ENCODE measurements at regions not wholly inside any gene's neighbourhood (a gene's known extent, or its start where the extent isn't known, plus 50 kb on each side); places are given as distances from the start of the nearest gene placed in this dataset.

DNA sequence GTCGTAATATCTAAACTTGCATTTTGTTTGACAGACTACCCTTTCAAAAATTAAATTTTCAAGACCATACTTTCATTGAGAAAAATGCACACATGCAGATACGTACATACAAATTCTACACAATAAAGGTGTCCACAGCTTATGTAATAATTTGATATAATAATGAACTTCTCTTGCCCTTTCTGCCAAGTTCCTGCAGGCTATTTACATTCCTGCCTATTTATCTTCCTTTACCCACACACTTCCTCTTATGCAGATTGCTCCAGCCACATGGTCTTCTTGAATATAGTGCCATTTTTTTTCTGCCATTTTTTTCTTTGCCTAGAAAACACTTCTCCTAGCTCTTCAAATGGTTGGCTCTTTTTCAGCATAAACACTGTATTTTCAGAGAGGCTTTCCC is 826.9 kb upstream of the CDH8 start:
- H3K36me3 ChIP-seq = no peaks in the 10 kb centered on the region
- no peaks in the 10 kb centered on the region for H3K9me3 ChIP-seq
- H3K27me3 ChIP-seq = no peaks in the 10 kb centered on the region
- H3K4me1 ChIP-seq = no peaks in the 10 kb centered on the region
- intact Hi-C loops (cut with DNase I; ENCODE audit: low total_unique reads) = no loop called here
- H3K4me3 ChIP-seq = no peak overlapping the region
- H3K27ac ChIP-seq = no peak overlapping the region
- DNase-seq = no peak
- TF ChIP-seq, protein P1, sequence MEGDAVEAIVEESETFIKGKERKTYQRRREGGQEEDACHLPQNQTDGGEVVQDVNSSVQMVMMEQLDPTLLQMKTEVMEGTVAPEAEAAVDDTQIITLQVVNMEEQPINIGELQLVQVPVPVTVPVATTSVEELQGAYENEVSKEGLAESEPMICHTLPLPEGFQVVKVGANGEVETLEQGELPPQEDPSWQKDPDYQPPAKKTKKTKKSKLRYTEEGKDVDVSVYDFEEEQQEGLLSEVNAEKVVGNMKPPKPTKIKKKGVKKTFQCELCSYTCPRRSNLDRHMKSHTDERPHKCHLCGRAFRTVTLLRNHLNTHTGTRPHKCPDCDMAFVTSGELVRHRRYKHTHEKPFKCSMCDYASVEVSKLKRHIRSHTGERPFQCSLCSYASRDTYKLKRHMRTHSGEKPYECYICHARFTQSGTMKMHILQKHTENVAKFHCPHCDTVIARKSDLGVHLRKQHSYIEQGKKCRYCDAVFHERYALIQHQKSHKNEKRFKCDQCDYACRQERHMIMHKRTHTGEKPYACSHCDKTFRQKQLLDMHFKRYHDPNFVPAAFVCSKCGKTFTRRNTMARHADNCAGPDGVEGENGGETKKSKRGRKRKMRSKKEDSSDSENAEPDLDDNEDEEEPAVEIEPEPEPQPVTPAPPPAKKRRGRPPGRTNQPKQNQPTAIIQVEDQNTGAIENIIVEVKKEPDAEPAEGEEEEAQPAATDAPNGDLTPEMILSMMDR (IDR thresholded peaks at IDR 0.05) = no peak

GRCh38 chr16:62853887-62854286 is 817.6 kb upstream of the CDH8 start:
- no peaks in the 10 kb centered on the region for H3K36me3 ChIP-seq
- intact Hi-C loops (cut with DNase I; ENCODE audit: low total_unique reads) = no loop called here
- no peak for DNase-seq
- H3K27ac ChIP-seq = no peak overlapping the region
- TF ChIP-seq, protein P1 (IDR thresholded peaks at IDR 0.05) = no peak
- H3K27me3 ChIP-seq = no peaks in the 10 kb centered on the region
- H3K9me3 ChIP-seq = no peaks in the 10 kb centered on the region
- no peak overlapping the region for H3K4me3 ChIP-seq
- no peaks in the 10 kb centered on the region for H3K4me1 ChIP-seq

- Histone ChIP-seq H3K4me1 (no peaks in the 10 kb centered on the region), H3K27ac (no peak overlapping the region)
Observed at GRCh38 chr16:62846399-62847057, 810.3 kb upstream of the CDH8 start.

GRCh38 chr16:62832214-62832613 is 796.0 kb upstream of the CDH8 start:
- Histone ChIP-seq H3K9me3 (no peaks in the 10 kb centered on the region), H3K36me3 (no peaks in the 10 kb centered on the region), H3K27me3 (no peaks in the 10 kb centered on the region), H3K27ac (no peak overlapping the region), H3K4me1 (no peaks in the 10 kb centered on the region), H3K4me3 (no peak overlapping the region)
- TF ChIP-seq, protein P1 (IDR thresholded peaks at IDR 0.05) = no peak
- DNase-seq = no peak
- intact Hi-C loops (cut with DNase I; ENCODE audit: low total_unique reads) = no loop called here

More at GRCh38 chr16:62846399-62847057, 810.3 kb upstream of the CDH8 start:
- H3K4me3 ChIP-seq = no peak overlapping the region
- H3K27me3 ChIP-seq = no peaks in the 10 kb centered on the region
- TF ChIP-seq, protein P1 (IDR thresholded peaks at IDR 0.05) = no peak
- no peak for DNase-seq
- intact Hi-C loops (cut with DNase I; ENCODE audit: low total_unique reads) = no loop called here
- no peaks in the 10 kb centered on the region for H3K9me3 ChIP-seq
- H3K36me3 ChIP-seq = no peaks in the 10 kb centered on the region

GRCh38 chr16:62831235-62831850 is 795.1 kb upstream of the CDH8 start:
- no peak overlapping the region for H3K27ac ChIP-seq
- no peaks in the 10 kb centered on the region for H3K9me3 ChIP-seq
- TF ChIP-seq, protein P1 (IDR thresholded peaks at IDR 0.05) = no peak
- intact Hi-C loops (cut with DNase I; ENCODE audit: low total_unique reads) = no loop called here
- no peaks in the 10 kb centered on the region for H3K4me1 ChIP-seq
- no peaks in the 10 kb centered on the region for H3K27me3 ChIP-seq
- no peaks in the 10 kb centered on the region for H3K36me3 ChIP-seq
- DNase-seq = no peak
- H3K4me3 ChIP-seq = no peak overlapping the region

All from tibial artery (tissue), 4 donors.